ENCODE measurements at regions not wholly inside any gene's neighbourhood (a gene's known extent, or its start where the extent isn't known, plus 50 kb on each side); places are given as distances from the start of the nearest gene placed in this dataset.

- no peaks in the 10 kb centered on the region for H3K27me3 Mint-ChIP-seq
- no peak overlapping the region for H3K27ac Mint-ChIP-seq
- DNase-seq (ENCODE audit: low spot score, unreplicated experiment): no peak
- H3K36me3 Mint-ChIP-seq (ENCODE audit: insufficient read depth): no peaks in the 10 kb centered on the region
- peaks cover 19% of the 10 kb centered on the region for H3K4me1 Mint-ChIP-seq (ENCODE audit: low read depth)
- no peaks in the 10 kb centered on the region for H3K9me3 Mint-ChIP-seq (ENCODE audit: low read depth)
- no peak overlapping the region for H3K4me3 Mint-ChIP-seq (ENCODE audit: low read depth)
- no peak for TF ChIP-seq CTCF (IDR thresholded peaks at IDR 0.05; ENCODE audit: unreplicated experiment)
Observed at GRCh38 chr12:18818579-18819268, 80.8 kb downstream of the CAPZA3 start.

- Mint-ChIP-seq H3K9me3 (ENCODE audit: low read depth) (no peaks in the 10 kb centered on the region), H3K27me3 (no peaks in the 10 kb centered on the region), H3K4me3 (ENCODE audit: low read depth) (no peak overlapping the region), H3K27ac (no peak overlapping the region), H3K36me3 (ENCODE audit: insufficient read depth) (no peaks in the 10 kb centered on the region), H3K4me1 (ENCODE audit: low read depth) (peaks cover 19% of the 10 kb centered on the region)
- no peak for DNase-seq (ENCODE audit: low spot score, unreplicated experiment)
- TF ChIP-seq CTCF (IDR thresholded peaks at IDR 0.05; ENCODE audit: unreplicated experiment): no peak
Observed at GRCh38 chr12:18819484-18819883, 81.6 kb downstream of the CAPZA3 start.

- Mint-ChIP-seq H3K4me3 (ENCODE audit: low read depth) (no peak overlapping the region), H3K9me3 (ENCODE audit: low read depth) (peaks cover 4% of the 10 kb centered on the region), H3K27ac (no peak overlapping the region), H3K4me1 (ENCODE audit: low read depth) (peaks cover 12% of the 10 kb centered on the region), H3K27me3 (no peaks in the 10 kb centered on the region), H3K36me3 (ENCODE audit: insufficient read depth) (peaks cover under 1% of the 10 kb centered on the region)
- no peak for DNase-seq (ENCODE audit: low spot score, unreplicated experiment)
- TF ChIP-seq CTCF (IDR thresholded peaks at IDR 0.05; ENCODE audit: unreplicated experiment): no peak
Observed at GRCh38 chr12:18823461-18823860, 85.5 kb downstream of the CAPZA3 start.

- Mint-ChIP-seq H3K27ac (no peak overlapping the region), H3K36me3 (ENCODE audit: insufficient read depth) (peaks cover 6% of the 10 kb centered on the region), H3K27me3 (no peaks in the 10 kb centered on the region), H3K4me3 (ENCODE audit: low read depth) (no peak overlapping the region), H3K9me3 (ENCODE audit: low read depth) (peaks cover 13% of the 10 kb centered on the region), H3K4me1 (ENCODE audit: low read depth) (peaks cover 3% of the 10 kb centered on the region)
- TF ChIP-seq CTCF (IDR thresholded peaks at IDR 0.05; ENCODE audit: unreplicated experiment): no peak
- no peak for DNase-seq (ENCODE audit: low spot score, unreplicated experiment)
Observed at GRCh38 chr12:18824287-18824686, 86.4 kb downstream of the CAPZA3 start.

- H3K27me3 Mint-ChIP-seq: no peaks in the 10 kb centered on the region
- peaks cover 13% of the 10 kb centered on the region for H3K9me3 Mint-ChIP-seq (ENCODE audit: low read depth)
- no peak overlapping the region for H3K27ac Mint-ChIP-seq
- no peak overlapping the region for H3K4me3 Mint-ChIP-seq (ENCODE audit: low read depth)
- DNase-seq (ENCODE audit: low spot score, unreplicated experiment): no peak
- no peaks in the 10 kb centered on the region for H3K4me1 Mint-ChIP-seq (ENCODE audit: low read depth)
- H3K36me3 Mint-ChIP-seq (ENCODE audit: insufficient read depth): peaks cover 6% of the 10 kb centered on the region
- no peak for TF ChIP-seq CTCF (IDR thresholded peaks at IDR 0.05; ENCODE audit: unreplicated experiment)
Observed at GRCh38 chr12:18825138-18825537, 87.2 kb downstream of the CAPZA3 start.
